DMS53 treated with DMSO at 0.1 percent for 48 hours (cell line): ENCODE measurements at regions not wholly inside any gene's neighbourhood (a gene's known extent, or its start where the extent isn't known, plus 50 kb on each side); places are given as distances from the start of the nearest gene placed in this dataset.

Experiments used
- DNase-seq: peaks from one replicate; lab custom pipeline; 2025; ENCODE audit not compliant: unreplicated experiment; lab: John Stamatoyannopoulos, UW

- DNase-seq, result no peak
These were observed 550.7 kb downstream of the TYW1 start for GRCh38 chr7:67547183-67547907.

- DNase-seq, result no peak
These were observed 552.5 kb downstream of the TYW1 start for GRCh38 chr7:67549126-67549525.

GRCh38 chr7:67550801-67551436 lies 554.3 kb downstream of the TYW1 start:
- DNase-seq, result no peak

GRCh38 chr7:67552738-67553137 lies 556.1 kb downstream of the TYW1 start:
- no peak for DNase-seq

- no peak for DNase-seq
These were observed 556.7 kb downstream of the TYW1 start for GRCh38 chr7:67553378-67553777.

GRCh38 chr7:67554986-67555385 lies 558.4 kb downstream of the TYW1 start:
- DNase-seq, result no peak

- no peak for DNase-seq
These were observed 568.3 kb downstream of the TYW1 start for GRCh38 chr7:67564959-67565358.

GRCh38 chr7:67566101-67566500 lies 569.5 kb downstream of the TYW1 start:
- DNase-seq, result no peak

- no peak for DNase-seq
These were observed 574.5 kb downstream of the TYW1 start for GRCh38 chr7:67571026-67571545.

- DNase-seq, result no peak
These were observed 577.0 kb downstream of the TYW1 start for GRCh38 chr7:67573639-67574038.

GRCh38 chr7:67588631-67589030 lies 592.0 kb downstream of the TYW1 start:
- DNase-seq, result no peak

GRCh38 chr7:67589183-67589582 lies 592.5 kb downstream of the TYW1 start:
- DNase-seq, result no peak

- DNase-seq, result no peak
These were observed 594.0 kb downstream of the TYW1 start for GRCh38 chr7:67590649-67591048.

GRCh38 chr7:67593794-67594193 lies 597.2 kb downstream of the TYW1 start:
- DNase-seq, result no peak

GRCh38 chr7:67595431-67596180 lies 599.0 kb downstream of the TYW1 start:
- DNase-seq, result no peak

- no peak for DNase-seq
These were observed 600.5 kb downstream of the TYW1 start for GRCh38 chr7:67597161-67597560.

GRCh38 chr7:67598469-67598868 lies 601.8 kb downstream of the TYW1 start:
- DNase-seq, result no peak

- DNase-seq, result no peak
These were observed 602.9 kb downstream of the TYW1 start for GRCh38 chr7:67599331-67600062.

GRCh38 chr7:67602246-67602887 lies 605.7 kb downstream of the TYW1 start:
- no peak for DNase-seq

GRCh38 chr7:67604461-67605386 lies 608.1 kb downstream of the TYW1 start:
- no peak for DNase-seq
